ENCODE measurements at regions not wholly inside any gene's neighbourhood (a gene's known extent, or its start where the extent isn't known, plus 50 kb on each side); places are given as distances from the start of the nearest gene placed in this dataset.
A peak's percentile ranks its signal among the peaks of the same experiment; 100 is the strongest.

DNA sequence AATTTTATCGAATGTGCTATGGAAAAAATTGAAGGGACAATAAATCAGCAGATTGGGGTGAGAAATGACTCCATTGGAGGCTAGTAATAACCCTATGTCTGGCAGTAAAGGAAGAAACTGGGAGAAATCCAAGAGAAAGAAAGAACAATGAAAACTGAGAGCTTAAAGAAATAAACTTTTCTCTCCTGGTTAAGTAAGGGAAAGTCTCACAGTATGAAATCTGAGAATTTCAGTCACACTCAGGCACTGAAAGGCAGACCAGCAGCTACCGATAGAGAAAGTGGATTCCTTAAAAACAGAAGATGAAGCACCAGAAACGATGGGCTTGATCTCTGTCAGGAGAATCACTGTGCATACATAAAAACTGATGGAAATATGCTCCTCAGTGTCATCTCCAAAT lies 404.2 kb downstream of the PLPP3 start:
- no peak overlapping the region for H2AFZ ChIP-seq (ENCODE audit: low read length)
- no peak overlapping the region for H3K27ac ChIP-seq (ENCODE audit: insufficient read depth, low read length)
- H3K4me2 ChIP-seq (ENCODE audit: extremely low read depth, insufficient read depth, low read length): no peak overlapping the region
- peaks cover 3% of the 10 kb centered on the region for H3K4me1 ChIP-seq (ENCODE audit: control insufficient read depth, extremely low read depth, insufficient read depth, low read length)
- DNase-seq (ENCODE audit: low read depth in 2 of 2): peak in 1 of 2 donors; percentile 45
- H3K27me3 ChIP-seq (ENCODE audit: control insufficient read depth, insufficient read depth, low read length): no peaks in the 10 kb centered on the region
- no peak overlapping the region for H3K4me3 ChIP-seq (replicated peaks in 1 of 4; ENCODE audit: control extremely low read depth in 1 of 4, insufficient read depth in 1 of 4, low read depth in 3 of 4, low read length in 4 of 4)
- H3K36me3 ChIP-seq (ENCODE audit: control insufficient read depth, insufficient read depth, low read length): no peaks in the 10 kb centered on the region
- H3K9me3 ChIP-seq (ENCODE audit: control insufficient read depth, insufficient read depth, low read depth, low read length): no peaks in the 10 kb centered on the region
- no peaks in the 10 kb centered on the region for H4K20me1 ChIP-seq (ENCODE audit: control insufficient read depth, extremely low read depth, insufficient read depth, low read length)
- no peaks in the 10 kb centered on the region for H3K79me2 ChIP-seq (ENCODE audit: control insufficient read depth, insufficient read depth, low read length)
- TF ChIP-seq CTCF (conservative IDR thresholded peaks at IDR 0.05 in 1 of 2, IDR thresholded peaks at IDR 0.05 in 1 of 2; ENCODE audit: low read depth in 1 of 2, low read length in 2 of 2) (no peak), EZH2 (IDR thresholded peaks at IDR 0.05; ENCODE audit: low read length, missing control alignments) (no peak)
- H3K9ac ChIP-seq (ENCODE audit: insufficient read depth, low read length): no peak overlapping the region

DNA sequence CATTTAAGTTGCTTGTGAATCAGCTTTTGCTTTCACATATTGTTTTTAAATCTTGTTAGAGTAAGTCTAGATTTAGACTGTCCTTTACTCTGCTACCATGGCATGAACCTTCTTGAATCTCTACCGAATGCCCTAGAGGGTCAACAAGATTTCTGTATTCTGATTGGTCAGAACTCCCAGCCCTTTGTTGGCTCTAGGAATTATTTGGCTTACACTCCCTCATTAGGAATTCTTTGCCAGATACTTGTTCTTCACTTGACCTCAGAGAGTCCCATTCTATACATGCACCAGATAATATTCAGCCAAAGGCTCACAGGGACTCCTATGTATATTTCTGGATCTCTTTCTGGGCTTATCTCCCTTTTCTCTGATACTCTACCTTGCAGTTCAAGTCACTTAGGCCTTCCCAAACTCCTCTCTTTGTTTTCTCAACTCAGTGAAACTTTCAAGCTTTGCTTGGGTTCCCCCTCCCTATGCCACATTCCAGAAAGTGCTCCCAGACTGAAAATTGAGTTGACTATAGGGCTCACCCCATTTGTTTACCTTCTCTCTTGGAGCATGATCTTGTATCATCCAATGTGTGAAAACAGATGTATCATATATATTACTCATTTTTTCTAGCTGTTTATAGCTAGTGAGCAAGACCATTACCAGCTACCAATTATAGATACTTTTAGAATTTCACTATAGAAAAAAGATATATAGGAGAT lies 405.0 kb downstream of the PLPP3 start:
- no peaks in the 10 kb centered on the region for H3K27me3 ChIP-seq (ENCODE audit: control insufficient read depth, insufficient read depth, low read length)
- H3K4me1 ChIP-seq (ENCODE audit: control insufficient read depth, extremely low read depth, insufficient read depth, low read length): no peaks in the 10 kb centered on the region
- H3K27ac ChIP-seq (ENCODE audit: insufficient read depth, low read length): no peak overlapping the region
- H3K9me3 ChIP-seq (ENCODE audit: control insufficient read depth, insufficient read depth, low read depth, low read length): no peaks in the 10 kb centered on the region
- no peak overlapping the region for H3K4me2 ChIP-seq (ENCODE audit: extremely low read depth, insufficient read depth, low read length)
- H3K4me3 ChIP-seq (replicated peaks in 1 of 4; ENCODE audit: control extremely low read depth in 1 of 4, insufficient read depth in 1 of 4, low read depth in 3 of 4, low read length in 4 of 4): no peak overlapping the region
- TF ChIP-seq CTCF (conservative IDR thresholded peaks at IDR 0.05 in 1 of 2, IDR thresholded peaks at IDR 0.05 in 1 of 2; ENCODE audit: low read depth in 1 of 2, low read length in 2 of 2) (no peak), EZH2 (IDR thresholded peaks at IDR 0.05; ENCODE audit: low read length, missing control alignments) (no peak)
- DNase-seq (ENCODE audit: low read depth in 2 of 2): no peak
- H2AFZ ChIP-seq (ENCODE audit: low read length): no peak overlapping the region
- H3K79me2 ChIP-seq (ENCODE audit: control insufficient read depth, insufficient read depth, low read length): no peaks in the 10 kb centered on the region
- H4K20me1 ChIP-seq (ENCODE audit: control insufficient read depth, extremely low read depth, insufficient read depth, low read length): no peaks in the 10 kb centered on the region
- H3K36me3 ChIP-seq (ENCODE audit: control insufficient read depth, insufficient read depth, low read length): no peaks in the 10 kb centered on the region
- H3K9ac ChIP-seq (ENCODE audit: insufficient read depth, low read length): no peak overlapping the region

DNA sequence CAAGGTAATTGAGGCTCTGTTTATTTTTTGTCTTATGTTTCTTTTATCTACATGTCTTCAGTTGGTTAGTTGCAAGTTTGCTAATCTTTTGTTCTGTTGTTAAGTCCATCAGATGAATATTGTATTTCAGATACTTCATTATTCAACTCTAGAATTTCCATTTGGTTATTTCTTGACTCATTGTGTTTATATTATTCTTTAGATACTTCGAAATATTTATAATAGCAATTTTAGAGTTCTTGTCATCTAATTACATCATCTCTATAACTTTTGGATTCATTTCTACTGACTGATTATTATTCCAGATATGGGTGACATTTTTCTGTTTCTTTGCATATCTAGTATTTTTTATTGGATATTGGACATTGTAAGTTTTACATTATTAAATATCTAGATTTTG lies 405.6 kb downstream of the PLPP3 start:
- TF ChIP-seq EZH2 (IDR thresholded peaks at IDR 0.05; ENCODE audit: low read length, missing control alignments): no peak
- no peak for TF ChIP-seq CTCF (conservative IDR thresholded peaks at IDR 0.05 in 1 of 2, IDR thresholded peaks at IDR 0.05 in 1 of 2; ENCODE audit: low read depth in 1 of 2, low read length in 2 of 2)
- Histone ChIP-seq H3K4me2 (ENCODE audit: extremely low read depth, insufficient read depth, low read length) (no peak overlapping the region), H3K27ac (ENCODE audit: insufficient read depth, low read length) (no peak overlapping the region), H3K36me3 (ENCODE audit: control insufficient read depth, insufficient read depth, low read length) (no peaks in the 10 kb centered on the region), H3K79me2 (ENCODE audit: control insufficient read depth, insufficient read depth, low read length) (no peaks in the 10 kb centered on the region), H3K4me3 (replicated peaks in 1 of 4; ENCODE audit: control extremely low read depth in 1 of 4, insufficient read depth in 1 of 4, low read depth in 3 of 4, low read length in 4 of 4) (no peak overlapping the region), H3K4me1 (ENCODE audit: control insufficient read depth, extremely low read depth, insufficient read depth, low read length) (no peaks in the 10 kb centered on the region), H4K20me1 (ENCODE audit: control insufficient read depth, extremely low read depth, insufficient read depth, low read length) (no peaks in the 10 kb centered on the region), H3K9me3 (ENCODE audit: control insufficient read depth, insufficient read depth, low read depth, low read length) (no peaks in the 10 kb centered on the region), H3K9ac (ENCODE audit: insufficient read depth, low read length) (no peak overlapping the region), H2AFZ (ENCODE audit: low read length) (no peak overlapping the region), H3K27me3 (ENCODE audit: control insufficient read depth, insufficient read depth, low read length) (no peaks in the 10 kb centered on the region)
- peak in 1 of 2 donors; percentile 53 for DNase-seq (ENCODE audit: low read depth in 2 of 2)
